GM18505 (cell line): ENCODE measurements at regions not wholly inside any gene's neighbourhood (a gene's known extent, or its start where the extent isn't known, plus 50 kb on each side); places are given as distances from the start of the nearest gene placed in this dataset.

Source experiments
- ATAC-seq: cut with Tn5 transposase; IDR thresholded peaks from one replicate; pipeline ENCODE4 v1.9.1; 2021; ENCODE audit not compliant: unreplicated experiment
- POLR2A ChIP-seq: IDR thresholded peaks from 4 replicates; pipeline ENCODE4 v1.6.1; 2011; ENCODE audit warnings: borderline replicate concordance; ENCODE audit not compliant: insufficient read depth, insufficient read length; ENCODE audit errors: extremely low read depth

DNA sequence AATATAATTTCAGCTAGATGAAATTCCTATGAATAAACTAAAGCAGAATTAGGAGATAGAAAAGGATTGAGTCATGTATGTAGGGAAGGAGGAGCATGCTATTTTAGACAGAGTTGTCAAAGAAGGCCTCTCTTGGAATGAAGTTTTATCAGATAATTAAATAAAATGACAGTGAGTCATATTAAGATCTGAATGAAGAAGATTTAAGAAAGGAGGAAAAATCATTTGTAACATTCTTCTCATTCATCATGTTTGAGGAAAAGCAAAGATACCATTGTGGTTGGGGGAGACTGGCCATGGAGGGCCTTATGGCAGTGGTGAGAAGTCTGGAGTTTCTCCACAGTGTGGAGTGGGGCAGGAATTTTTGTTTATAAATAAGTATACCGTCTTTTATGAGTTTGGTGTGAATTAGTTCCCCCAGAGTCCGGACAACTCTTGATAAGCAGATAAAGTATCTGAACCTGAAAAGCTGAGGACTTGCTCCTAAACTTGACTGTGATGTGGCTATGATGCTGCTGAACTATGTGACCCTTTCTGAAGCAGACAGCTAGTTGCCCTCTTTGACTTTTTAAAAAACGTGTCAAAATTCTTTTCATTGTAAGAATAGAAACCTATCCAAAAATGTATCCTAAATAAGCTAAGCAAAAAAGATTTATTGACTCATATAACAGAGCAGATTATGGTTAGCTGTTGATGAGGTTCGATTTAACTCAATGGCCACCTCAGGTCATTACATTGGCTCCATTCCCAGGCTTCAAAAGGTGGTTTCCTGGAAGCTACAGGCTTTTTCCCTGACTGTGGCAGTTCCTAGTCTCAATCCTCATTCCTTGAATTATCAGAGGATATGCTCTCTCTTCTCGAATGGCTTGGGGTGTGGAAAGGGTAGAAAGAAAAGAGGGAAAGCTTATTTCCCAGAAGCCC lies 90.8 kb downstream of the LHX9 start:
- no peak for ATAC-seq

DNA sequence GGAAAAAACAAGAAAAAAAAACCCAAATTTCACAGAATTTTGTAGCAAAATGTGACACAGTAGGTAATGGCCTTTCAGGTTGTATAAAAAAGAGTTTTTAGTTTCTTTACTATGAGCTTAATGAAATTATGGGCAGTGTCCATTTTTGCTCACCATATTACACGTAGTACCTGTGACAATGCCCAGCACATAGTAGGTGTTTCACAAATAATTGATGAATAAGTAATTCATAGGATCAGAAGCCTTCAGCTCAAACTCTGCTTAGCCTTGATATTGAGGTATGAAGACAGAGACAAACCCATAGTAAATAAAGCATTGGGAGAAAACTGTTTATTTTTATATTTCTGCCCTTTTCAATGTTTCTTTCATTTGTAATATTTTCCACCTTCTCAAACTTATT lies 97.2 kb downstream of the LHX9 start:
- TF ChIP-seq POLR2A = no peak
- no peak for ATAC-seq

More for the DNA sequence above, 90.8 kb downstream of the LHX9 start:
- TF ChIP-seq POLR2A = no peak

DNA sequence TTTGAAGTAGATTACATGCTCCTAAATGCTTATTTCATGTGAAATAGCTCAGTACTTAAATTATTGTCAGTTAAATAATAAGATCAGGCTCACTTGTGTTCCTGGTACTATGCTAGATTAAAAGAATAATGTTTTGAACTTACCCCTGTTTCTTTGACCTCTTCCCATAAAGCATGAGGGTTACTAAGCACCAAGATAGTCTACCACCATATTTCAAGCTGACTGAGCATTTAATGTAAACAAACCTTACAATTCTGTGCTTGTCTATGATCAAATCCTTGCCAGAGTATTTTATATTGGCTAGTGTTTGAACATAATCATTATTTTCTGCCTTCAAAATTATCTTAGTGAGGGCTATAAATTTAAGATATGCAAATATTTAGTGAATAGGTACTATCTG lies 98.1 kb downstream of the LHX9 start:
- no peak for TF ChIP-seq POLR2A
- no peak for ATAC-seq

DNA sequence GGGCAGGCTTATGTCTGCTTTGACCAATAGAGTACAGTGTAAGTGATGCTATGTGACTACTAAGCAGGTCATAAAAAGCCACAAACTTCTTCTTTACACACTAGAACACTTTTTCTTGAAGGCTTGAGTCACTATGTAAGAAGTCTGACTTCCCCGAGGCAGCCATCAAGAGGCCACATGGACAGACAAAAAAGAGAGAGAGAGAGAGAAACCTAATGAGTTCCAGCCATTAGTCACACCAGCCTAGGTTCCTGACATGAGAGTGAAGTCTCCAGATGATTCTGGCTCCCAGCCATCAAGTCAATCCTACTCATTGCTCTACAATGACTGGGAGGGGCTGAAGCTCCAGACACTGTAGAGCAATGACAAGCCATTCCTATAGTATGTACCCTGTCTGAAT lies 101.4 kb downstream of the LHX9 start:
- ATAC-seq = no peak
- no peak for TF ChIP-seq POLR2A

DNA sequence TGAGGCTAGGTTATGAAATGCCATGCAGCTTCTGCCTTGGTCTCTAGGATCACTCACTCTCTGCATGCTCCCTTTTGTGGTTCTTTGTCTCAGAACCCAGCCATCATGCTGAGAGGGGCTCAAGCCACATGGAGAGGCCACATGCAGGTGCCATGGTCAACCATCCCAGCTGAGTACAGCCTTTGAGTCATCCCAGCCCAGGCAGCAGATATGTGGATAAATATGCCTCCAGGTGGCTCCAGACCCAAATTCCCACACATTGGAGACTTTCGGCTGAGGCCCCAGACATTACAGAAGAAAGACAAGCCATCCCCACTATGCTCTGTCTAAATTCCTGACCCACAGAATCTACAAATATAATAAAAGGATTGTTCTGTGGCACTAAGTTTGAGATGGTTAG lies 102.0 kb downstream of the LHX9 start:
- ATAC-seq = no peak
- no peak for TF ChIP-seq POLR2A

DNA sequence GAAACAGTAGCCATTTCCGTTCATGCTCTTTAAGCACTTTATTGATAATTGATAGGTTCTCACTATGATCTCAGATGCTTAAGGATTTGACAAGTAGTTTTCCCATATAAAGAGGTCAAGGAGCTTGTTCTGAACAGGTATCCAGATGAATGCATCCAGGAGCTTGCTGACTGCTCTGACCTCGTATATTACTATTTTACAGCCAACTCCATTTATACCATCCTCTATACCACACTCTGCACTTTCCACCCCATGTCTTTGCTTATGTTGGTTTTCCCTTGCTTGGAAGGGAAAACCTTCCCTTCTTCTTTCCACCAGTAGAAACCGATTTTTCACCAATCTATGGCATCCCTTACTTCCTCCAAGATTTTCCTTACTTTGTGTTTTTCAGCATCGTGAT lies 107.2 kb downstream of the LHX9 start:
- no peak for TF ChIP-seq POLR2A
- no peak for ATAC-seq

DNA sequence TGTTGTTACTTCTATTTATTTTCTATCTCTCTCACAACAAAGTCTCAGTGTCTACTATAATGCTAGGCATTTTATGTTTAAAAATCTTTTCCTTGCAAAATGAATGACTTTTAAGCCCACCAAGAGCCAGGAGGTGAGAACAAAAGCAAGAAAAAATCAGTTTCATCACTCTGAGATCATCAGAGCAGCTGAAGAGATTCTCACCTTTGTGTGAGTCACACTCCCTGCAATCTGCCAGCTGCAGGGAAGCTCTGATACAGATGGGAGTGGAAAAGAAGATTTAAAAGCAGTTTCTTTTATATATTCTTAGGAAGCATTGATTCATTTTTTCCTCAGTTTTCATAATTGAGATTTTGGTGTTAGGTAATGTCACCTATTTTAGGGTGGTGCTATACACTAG lies 107.6 kb downstream of the LHX9 start:
- no peak for ATAC-seq
- no peak for TF ChIP-seq POLR2A

DNA sequence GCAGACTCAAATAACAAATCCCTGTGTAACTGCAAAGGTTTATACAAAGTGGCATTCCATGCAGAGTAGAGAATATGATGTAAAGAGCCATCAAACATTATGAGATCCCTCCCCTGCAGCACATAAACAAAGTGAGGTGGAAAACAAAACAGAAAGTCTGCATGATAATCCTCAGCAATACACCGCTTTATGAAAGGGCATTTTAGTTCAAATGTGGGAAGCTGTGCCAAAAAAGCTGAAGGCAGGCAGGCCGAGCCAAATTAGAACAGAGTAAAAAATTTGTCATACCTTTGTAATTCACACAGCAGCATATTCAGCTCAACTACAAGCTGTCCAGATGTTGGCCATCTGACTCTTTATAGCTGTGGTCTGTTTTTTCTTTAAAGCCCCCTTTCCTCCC lies 113.5 kb downstream of the LHX9 start:
- TF ChIP-seq POLR2A = no peak
- ATAC-seq = no peak

DNA sequence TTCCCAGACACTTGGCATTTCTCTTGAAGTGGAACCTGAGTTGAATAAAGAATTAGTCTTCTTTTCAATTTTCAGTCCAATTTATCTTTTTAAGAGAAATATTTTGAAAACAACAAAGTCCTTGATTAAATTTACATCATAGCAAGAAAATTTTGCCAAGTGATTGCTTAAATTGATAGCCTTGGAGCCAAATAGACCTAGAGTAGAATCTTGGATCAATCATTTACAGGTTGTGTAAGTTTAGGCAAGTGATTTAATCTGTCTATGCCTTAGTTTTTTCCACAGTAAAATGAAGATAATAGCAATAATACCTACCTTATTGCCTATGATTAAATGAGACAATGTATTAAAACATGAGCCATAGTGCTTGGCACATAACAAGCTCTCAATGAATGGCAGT lies 113.9 kb downstream of the LHX9 start:
- ATAC-seq = no peak
- TF ChIP-seq POLR2A = no peak

DNA sequence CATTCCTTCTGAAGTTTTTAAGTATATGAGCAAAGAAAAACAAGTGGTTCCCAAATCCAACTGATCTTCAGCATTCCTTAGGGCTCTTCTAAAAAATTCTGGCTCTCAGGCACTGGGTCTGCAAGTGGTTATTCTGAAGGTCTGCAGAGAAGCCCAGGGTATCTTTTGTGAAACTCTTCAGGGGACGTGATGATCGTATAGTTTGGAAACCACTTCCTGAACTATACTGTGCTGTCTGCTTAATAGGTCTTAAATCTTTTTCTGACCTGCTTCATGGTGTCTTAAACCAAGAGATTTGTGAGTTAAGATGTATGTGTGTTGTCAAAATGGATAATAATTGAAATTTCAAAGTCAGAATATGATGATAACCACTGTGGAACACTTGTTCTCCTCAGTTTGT lies 115.5 kb downstream of the LHX9 start:
- no peak for TF ChIP-seq POLR2A
- no peak for ATAC-seq

DNA sequence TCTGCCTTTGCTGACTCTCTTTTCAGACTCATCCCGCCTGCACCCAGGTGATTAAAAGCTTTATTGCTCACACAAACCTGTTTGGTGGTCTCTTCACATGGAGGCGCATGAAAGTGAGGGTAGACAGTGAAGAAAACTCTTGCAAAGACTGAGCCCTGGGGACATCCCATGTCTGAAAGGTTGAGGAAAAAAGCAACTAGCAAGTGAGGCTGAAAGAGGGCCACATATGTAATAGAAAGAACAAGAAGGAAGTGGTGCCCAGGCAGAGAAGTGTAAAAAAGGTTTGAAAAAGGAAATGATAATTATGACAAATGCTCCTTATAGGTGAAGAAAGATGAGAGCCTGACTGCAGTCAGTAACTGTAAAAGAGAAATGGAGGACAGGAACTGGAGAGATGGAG lies 115.9 kb upstream of the NEK7 start:
- no peak for TF ChIP-seq POLR2A
- no peak for ATAC-seq

DNA sequence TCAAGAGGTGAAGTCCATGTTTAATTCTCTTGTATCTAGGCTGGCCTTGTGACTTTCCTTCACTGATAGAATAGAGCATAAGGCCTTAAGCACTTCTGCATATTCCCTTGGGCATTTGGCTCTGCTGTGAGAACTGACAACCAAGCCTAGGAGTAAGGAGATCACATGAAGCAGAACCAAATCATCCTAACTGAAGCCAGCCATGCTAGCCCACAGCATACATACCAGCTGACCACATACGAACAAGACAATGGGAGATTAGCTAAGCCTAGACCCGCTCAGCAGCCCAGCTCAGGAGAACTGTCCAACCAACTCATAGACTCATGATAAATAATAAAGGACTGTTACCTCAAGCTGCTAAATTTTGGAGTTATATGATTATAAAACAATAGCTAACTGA lies 114.6 kb upstream of the NEK7 start:
- TF ChIP-seq POLR2A = no peak
- ATAC-seq = no peak

DNA sequence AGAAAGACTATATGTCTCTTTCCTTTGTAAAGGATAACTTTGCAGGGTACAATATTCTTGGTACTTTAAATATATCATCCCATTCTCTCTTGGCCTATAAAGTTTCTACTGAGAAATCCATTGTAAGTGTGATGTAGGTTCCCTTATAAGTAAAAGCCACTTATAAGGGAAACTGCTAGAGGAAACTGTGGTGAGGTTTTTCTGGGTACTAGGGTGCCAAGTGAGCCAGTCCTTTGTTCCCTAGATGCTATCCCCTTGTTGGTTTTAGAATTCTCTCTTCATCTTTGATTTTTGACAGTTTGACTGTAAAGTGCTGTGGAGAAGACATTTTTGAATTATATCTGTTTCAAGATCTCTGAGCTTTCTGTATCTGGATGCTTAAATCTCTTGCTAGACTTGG lies 108.9 kb upstream of the NEK7 start:
- TF ChIP-seq POLR2A = no peak
- no peak for ATAC-seq

DNA sequence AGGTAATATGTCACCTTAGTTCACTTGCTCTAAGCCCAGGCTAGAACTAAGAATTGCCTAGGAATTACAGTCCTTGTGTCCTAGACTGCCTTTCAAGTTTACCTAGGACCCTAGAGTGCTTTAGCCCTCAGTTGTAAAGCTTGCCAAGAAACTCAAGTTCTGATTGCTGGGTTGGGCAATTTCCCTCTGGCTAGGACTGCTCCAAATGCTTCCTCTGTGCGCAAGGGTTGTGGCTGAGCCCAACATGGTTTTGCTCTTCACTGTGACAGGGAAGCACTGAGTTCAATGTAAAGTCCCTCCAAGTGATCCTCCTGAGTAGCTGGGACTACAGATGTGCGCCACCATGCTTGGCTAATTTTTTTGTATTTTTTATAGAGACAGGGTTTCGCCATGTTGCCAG lies 102.3 kb upstream of the NEK7 start:
- TF ChIP-seq POLR2A = no peak
- no peak for ATAC-seq
